Activated CD8-positive, alpha-beta memory T cell treated with anti-CD3 and anti-CD28 coated beads for 48 hours (primary cell): ENCODE measurements at regions not wholly inside any gene's neighbourhood (a gene's known extent, or its start where the extent isn't known, plus 50 kb on each side); places are given as distances from the start of the nearest gene placed in this dataset.

Experiments used
- DNase-seq, 3 experiments: peaks; one replicate each; pipeline ENCODE4 v3.0.0-alpha.2; 2020; ENCODE audit warnings: low read depth in 2 of 3, low spot score in 2 of 3

- no peak for DNase-seq
Observed at GRCh38 chr2:76584474-76584873, 873.8 kb upstream of the GCFC2 start.

GRCh38 chr2:76579911-76580310 is 869.2 kb upstream of the GCFC2 start:
- no peak for DNase-seq

- no peak for DNase-seq
Observed at GRCh38 chr2:76572981-76573380, 862.3 kb upstream of the GCFC2 start.

GRCh38 chr2:76569819-76570218 is 859.1 kb upstream of the GCFC2 start:
- DNase-seq = no peak

- no peak for DNase-seq
Observed at GRCh38 chr2:76567478-76567877, 856.8 kb upstream of the GCFC2 start.

- no peak for DNase-seq
Observed at GRCh38 chr2:76564734-76565133, 854.0 kb upstream of the GCFC2 start.

- DNase-seq = no peak
Observed at GRCh38 chr2:76563730-76564129, 853.0 kb upstream of the GCFC2 start.

GRCh38 chr2:76558157-76558556 is 847.4 kb upstream of the GCFC2 start:
- DNase-seq = no peak

- no peak for DNase-seq
Observed at GRCh38 chr2:76556018-76556417, 845.3 kb upstream of the GCFC2 start.

- DNase-seq = no peak
Observed at GRCh38 chr2:76546207-76546606, 835.5 kb upstream of the GCFC2 start.

GRCh38 chr2:76544901-76545300 is 834.2 kb upstream of the GCFC2 start:
- no peak for DNase-seq

- no peak for DNase-seq
Observed at GRCh38 chr2:76517574-76517909, 806.8 kb upstream of the GCFC2 start.

GRCh38 chr2:76516861-76517573 is 806.3 kb upstream of the GCFC2 start:
- DNase-seq = no peak

GRCh38 chr2:76512201-76512820 is 801.6 kb upstream of the GCFC2 start:
- no peak for DNase-seq

- DNase-seq = no peak
Observed at GRCh38 chr2:76506538-76506937, 795.8 kb upstream of the GCFC2 start.

- no peak for DNase-seq
Observed at GRCh38 chr2:76501641-76502040, 790.9 kb upstream of the GCFC2 start.

GRCh38 chr2:76498360-76498759 is 787.6 kb upstream of the GCFC2 start:
- DNase-seq = no peak

GRCh38 chr2:76491503-76491902 is 780.8 kb upstream of the GCFC2 start:
- no peak for DNase-seq

- no peak for DNase-seq
Observed at GRCh38 chr2:76478266-76479035, 767.7 kb upstream of the GCFC2 start.

- no peak for DNase-seq
Observed at GRCh38 chr2:76472946-76473345, 762.2 kb upstream of the GCFC2 start.

GRCh38 chr2:76469066-76469465 is 758.4 kb upstream of the GCFC2 start:
- DNase-seq = no peak

- DNase-seq = no peak
Observed at GRCh38 chr2:76467326-76467725, 756.6 kb upstream of the GCFC2 start.
